GM18520 (cell line): ENCODE measurements at regions not wholly inside any gene's neighbourhood (a gene's known extent, or its start where the extent isn't known, plus 50 kb on each side); places are given as distances from the start of the nearest gene placed in this dataset.
"Not testable (repeated sequence)": the region's sequence is repeated elsewhere in the genome, so short reads cannot be mapped to it uniquely, and the experiment has no call there.

Experiments used
- ATAC-seq: cut with Tn5 transposase; IDR thresholded peaks from one replicate; pipeline ENCODE4 v1.9.1; 2021; ENCODE audit not compliant: unreplicated experiment

- no peak for ATAC-seq
These were observed 435.8 kb downstream of the MRPL39 start for GRCh38 chr21:25171438-25171837.

- ATAC-seq = no peak
These were observed 436.6 kb downstream of the MRPL39 start for GRCh38 chr21:25170681-25171080.

DNA sequence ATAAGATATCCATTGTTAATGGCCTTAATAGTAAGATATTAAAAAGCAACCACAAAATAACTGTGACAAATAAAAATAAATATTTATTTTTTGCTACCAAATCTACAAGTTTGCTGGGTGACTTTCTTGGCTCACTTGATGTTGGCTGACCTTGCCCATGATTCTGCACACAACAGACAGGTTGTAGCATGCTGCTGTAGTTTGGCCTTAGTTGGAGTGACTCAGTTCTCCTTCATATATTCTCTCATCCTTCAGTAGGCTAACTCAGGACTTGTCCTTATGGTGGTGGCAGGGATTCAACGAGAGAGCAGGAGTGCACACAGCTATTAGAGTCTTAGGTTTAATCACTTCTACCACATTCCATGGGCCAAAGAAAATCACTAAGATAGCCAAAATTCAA, 437.9 kb downstream of the MRPL39 start:
- ATAC-seq = no peak

- ATAC-seq = not testable (repeated sequence)
These were observed 440.4 kb downstream of the MRPL39 start for GRCh38 chr21:25166904-25167303.

GRCh38 chr21:25161571-25161970, 445.7 kb downstream of the MRPL39 start:
- no peak for ATAC-seq

DNA sequence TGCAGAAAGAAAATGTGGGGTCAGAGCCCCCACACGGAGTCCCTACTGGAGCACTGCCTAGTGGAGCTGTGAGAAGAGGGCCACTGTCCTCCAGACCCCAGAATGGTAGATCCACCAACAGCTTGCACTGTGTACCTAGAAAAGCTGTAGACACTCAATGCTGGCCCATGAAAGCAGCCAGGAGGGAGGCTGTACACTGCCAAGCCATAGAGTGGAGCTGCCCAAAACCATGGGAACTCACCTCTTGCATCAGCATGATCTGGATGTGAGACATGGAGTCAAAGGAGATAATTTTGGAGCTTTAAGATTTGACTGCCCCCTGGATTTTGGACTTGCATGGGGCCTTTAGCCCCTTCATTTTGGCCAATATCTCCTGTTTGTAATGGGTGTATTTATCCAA, 452.3 kb downstream of the MRPL39 start:
- not testable (repeated sequence) for ATAC-seq

DNA sequence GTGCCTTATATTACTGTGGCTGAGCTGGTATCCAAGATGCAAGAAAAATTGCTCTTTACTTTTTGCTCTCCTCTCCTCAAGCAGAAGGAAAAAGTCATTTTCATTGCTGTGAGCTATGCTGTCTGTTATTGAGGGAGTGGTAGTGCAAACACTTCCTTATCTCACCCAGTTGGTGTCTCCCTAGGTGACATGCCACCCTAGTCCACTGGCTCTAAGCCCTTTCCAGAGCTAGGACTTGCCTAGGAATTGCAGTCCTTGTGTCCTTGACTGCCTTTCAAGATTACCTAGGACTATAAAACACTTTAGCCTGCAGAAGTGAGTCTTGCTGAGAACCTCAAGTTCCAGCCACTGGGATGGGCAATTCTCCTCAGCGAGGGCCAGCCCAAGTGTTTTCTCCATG, 458.3 kb downstream of the MRPL39 start:
- no peak for ATAC-seq

DNA sequence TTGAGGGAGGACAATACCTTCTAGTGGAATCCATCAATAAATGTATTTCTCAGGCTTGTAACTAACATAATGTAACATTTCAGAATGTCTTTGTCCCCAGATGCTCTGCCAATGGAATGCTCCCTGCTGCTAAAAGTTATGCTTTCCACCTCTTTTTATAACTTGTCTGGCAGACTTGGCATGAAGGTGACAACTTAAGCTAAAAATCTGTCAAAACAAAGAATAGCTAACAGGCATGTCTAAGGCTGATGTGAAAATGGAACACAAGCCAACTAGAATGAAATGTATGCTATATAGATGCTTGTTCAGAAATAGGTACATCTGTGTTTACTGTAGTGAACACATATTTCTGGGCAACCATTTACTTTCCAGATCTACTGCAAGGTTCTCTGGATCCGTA, 467.9 kb downstream of the MRPL39 start:
- no peak for ATAC-seq

DNA sequence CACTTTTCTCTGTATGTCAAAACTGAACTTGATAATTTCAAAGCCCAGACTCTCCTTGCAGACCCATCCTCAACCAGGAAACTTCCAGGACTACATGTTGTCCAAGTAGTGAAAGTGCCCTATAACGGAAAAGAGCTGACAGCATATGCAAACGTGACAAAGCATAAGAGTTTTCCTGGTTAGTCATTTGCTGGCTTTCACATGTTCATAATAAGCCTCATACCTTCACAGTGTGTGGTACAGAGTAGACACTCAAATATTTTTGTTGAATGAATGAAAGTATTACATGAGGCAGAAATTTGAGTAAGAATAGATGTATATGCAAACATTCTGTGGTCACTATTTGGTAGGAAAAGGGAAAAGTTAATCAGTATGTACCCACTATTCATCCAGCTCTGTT, 473.3 kb downstream of the MRPL39 start:
- ATAC-seq = no peak

DNA sequence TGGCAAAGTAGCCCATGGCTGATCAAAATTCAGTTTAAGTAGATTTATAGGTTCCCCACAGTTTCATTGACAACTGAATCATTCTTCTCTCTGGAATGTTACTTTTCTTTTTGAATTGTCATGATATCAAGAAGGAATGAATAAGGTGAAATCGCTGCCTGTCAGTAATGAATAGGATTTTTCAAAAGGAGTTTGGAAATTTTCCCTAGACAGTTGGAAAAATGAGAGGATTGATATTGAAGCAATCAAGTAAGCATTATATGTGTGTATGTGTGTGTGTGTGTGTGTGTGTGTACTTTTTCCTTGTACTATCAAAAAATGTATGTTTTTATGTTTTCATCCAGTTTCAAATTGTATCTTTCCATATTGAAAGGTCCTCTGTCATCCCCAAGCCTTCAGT, 479.5 kb downstream of the MRPL39 start:
- ATAC-seq = no peak

GRCh38 chr21:25127007-25127406, 480.3 kb downstream of the MRPL39 start:
- ATAC-seq = no peak

- no peak for ATAC-seq
These were observed 480.7 kb downstream of the MRPL39 start for GRCh38 chr21:25126564-25126963.

DNA sequence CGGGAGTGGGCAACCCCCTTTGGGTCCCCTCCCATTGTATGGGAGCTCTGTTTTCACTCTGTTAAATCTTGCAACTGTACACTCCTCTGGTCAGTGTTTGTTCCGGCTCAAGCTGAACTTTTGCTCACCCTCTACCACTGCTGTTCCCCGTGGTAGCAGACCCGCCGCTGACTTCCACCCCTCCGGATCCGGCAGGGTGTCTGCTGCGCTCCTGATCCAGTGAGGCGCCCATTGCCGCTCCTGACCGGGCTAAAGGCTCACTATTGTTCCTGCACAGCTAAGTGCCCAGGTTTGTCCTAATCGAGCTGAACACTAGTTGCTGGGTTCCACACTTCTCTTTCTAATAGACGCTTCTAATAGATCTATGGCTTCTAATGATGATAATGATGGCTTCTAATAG, 488.6 kb downstream of the MRPL39 start:
- no peak for ATAC-seq

DNA sequence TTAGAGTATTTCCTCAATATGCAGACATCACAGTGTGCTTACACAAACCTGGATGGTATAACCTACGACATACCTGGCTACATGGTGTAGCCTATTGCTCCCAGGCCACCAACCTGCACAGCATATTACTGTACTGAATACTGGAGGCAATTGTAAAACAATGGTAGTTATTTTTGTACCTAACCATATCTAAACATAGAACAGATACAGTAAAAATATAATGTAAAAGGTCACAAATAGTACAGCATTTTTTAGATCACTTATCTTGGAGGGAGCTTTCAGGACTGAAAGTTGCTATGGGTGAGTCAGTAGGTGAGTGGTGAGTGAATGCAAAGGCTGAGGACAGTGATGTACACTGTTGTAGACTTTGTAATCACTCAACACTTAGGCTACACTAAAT, 492.3 kb downstream of the MRPL39 start:
- ATAC-seq = no peak

GRCh38 chr21:25107708-25108107, 499.6 kb downstream of the MRPL39 start:
- ATAC-seq = no peak

- ATAC-seq = no peak
These were observed 503.6 kb downstream of the MRPL39 start for GRCh38 chr21:25103500-25104207.

GRCh38 chr21:25097648-25098047, 509.6 kb downstream of the MRPL39 start:
- ATAC-seq = no peak

- no peak for ATAC-seq
These were observed 512.6 kb downstream of the MRPL39 start for GRCh38 chr21:25094695-25095094.

- ATAC-seq = no peak
These were observed 514.8 kb downstream of the MRPL39 start for GRCh38 chr21:25092441-25093011.

GRCh38 chr21:25081096-25081495, 526.2 kb downstream of the MRPL39 start:
- no peak for ATAC-seq

DNA sequence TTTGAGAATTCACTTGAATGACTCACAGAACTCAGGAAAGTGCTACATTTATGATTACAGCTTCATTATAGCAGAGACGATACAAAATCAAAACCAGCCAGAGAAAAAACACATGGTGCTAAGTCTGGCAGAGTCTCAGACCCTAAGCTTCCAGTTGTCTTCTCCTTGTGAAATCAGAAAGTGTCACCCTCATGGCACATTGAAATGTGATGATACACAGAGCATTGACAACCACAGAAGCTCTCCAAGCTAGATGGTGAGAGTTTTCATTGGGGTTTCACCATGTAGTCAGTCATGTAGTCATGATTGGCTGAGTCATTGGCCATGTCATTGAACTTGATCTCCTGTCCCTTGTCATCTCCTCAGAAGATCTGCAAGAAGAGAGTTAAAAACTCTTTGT, 526.6 kb downstream of the MRPL39 start:
- ATAC-seq = peak; percentile 55

GRCh38 chr21:25080141-25080540, 527.1 kb downstream of the MRPL39 start:
- ATAC-seq = no peak

- no peak for ATAC-seq
These were observed 528.2 kb downstream of the MRPL39 start for GRCh38 chr21:25079053-25079452.
